NCI-H2171 treated with DMSO at 0.1 percent for 48 hours (cell line): ENCODE measurements at regions not wholly inside any gene's neighbourhood (a gene's known extent, or its start where the extent isn't known, plus 50 kb on each side); places are given as distances from the start of the nearest gene placed in this dataset.
"Not testable (repeated sequence)": the region's sequence is repeated elsewhere in the genome, so short reads cannot be mapped to it uniquely, and the experiment has no call there.

Experiments
- DNase-seq: peaks from one replicate; lab custom pipeline; 2025; lab: John Stamatoyannopoulos, UW

- DNase-seq = no peak
These were observed 94.6 kb upstream of the IGFBPL1 start for GRCh38 chr9:38518826-38519225.

GRCh38 chr9:38516273-38516672 lies 92.0 kb upstream of the IGFBPL1 start:
- DNase-seq = peak; percentile 11

GRCh38 chr9:38515055-38515454 lies 90.8 kb upstream of the IGFBPL1 start:
- peak; percentile 20 for DNase-seq

GRCh38 chr9:38510340-38510739 lies 86.1 kb upstream of the IGFBPL1 start:
- DNase-seq = not testable (repeated sequence)

- DNase-seq = no peak
These were observed 83.3 kb upstream of the IGFBPL1 start for GRCh38 chr9:38507587-38507986.

- peak; percentile 19 for DNase-seq
These were observed 75.9 kb upstream of the IGFBPL1 start for GRCh38 chr9:38500171-38500570.

- DNase-seq = not testable (repeated sequence)
These were observed 74.3 kb upstream of the IGFBPL1 start for GRCh38 chr9:38498551-38498950.

GRCh38 chr9:38489057-38489456 lies 64.8 kb upstream of the IGFBPL1 start:
- DNase-seq = no peak

GRCh38 chr9:38488156-38488698 lies 64.0 kb upstream of the IGFBPL1 start:
- no peak for DNase-seq

GRCh38 chr9:38487418-38488155 lies 63.3 kb upstream of the IGFBPL1 start:
- DNase-seq = not testable (repeated sequence)

GRCh38 chr9:38486837-38487236 lies 62.6 kb upstream of the IGFBPL1 start:
- DNase-seq = no peak

- DNase-seq = no peak
These were observed 61.9 kb upstream of the IGFBPL1 start for GRCh38 chr9:38486056-38486615.

GRCh38 chr9:38484076-38484665 lies 59.9 kb upstream of the IGFBPL1 start:
- not testable (repeated sequence) for DNase-seq

- DNase-seq = no peak
These were observed 58.8 kb upstream of the IGFBPL1 start for GRCh38 chr9:38482918-38483592.

- DNase-seq = no peak
These were observed 54.0 kb upstream of the IGFBPL1 start for GRCh38 chr9:38478211-38478610.

GRCh38 chr9:38474476-38474875 lies 50.2 kb upstream of the IGFBPL1 start:
- not testable (repeated sequence) for DNase-seq
